Ishikawa (cell line): ENCODE measurements at regions not wholly inside any gene's neighbourhood (a gene's known extent, or its start where the extent isn't known, plus 50 kb on each side); places are given as distances from the start of the nearest gene placed in this dataset.

Source experiments
- CREB1 ChIP-seq: IDR thresholded peaks from 2 replicates; pipeline ENCODE4 v1.6.1; 2012; ENCODE audit warnings: low read depth
- EP300 ChIP-seq: IDR thresholded peaks from 2 replicates; pipeline ENCODE4 v1.6.1; 2012; ENCODE audit warnings: borderline replicate concordance
- FOXM1 ChIP-seq: IDR thresholded peaks from 2 replicates; pipeline ENCODE4 v1.6.1; 2012; ENCODE audit warnings: low read depth, borderline replicate concordance
- MAX ChIP-seq: IDR thresholded peaks from 2 replicates; pipeline ENCODE4 v1.6.1; 2012
- NFIC ChIP-seq: IDR thresholded peaks from 2 replicates; pipeline ENCODE4 v1.6.1; 2012
- REST ChIP-seq: IDR thresholded peaks from 2 replicates; pipeline ENCODE4 v1.6.1; 2012; ENCODE audit warnings: low read depth, mild to moderate bottlenecking
- USF1 ChIP-seq: IDR thresholded peaks from 2 replicates; pipeline ENCODE4 v1.6.1; 2012
- YY1 ChIP-seq: IDR thresholded peaks from 2 replicates; pipeline ENCODE4 v1.6.1; 2012; ENCODE audit warnings: low read depth

- TF ChIP-seq REST (no peak), YY1 (no peak), MAX (no peak), EP300 (no peak), USF1 (no peak), FOXM1 (no peak), NFIC (no peak), CREB1 (no peak)
These were observed 603.3 kb upstream of the IGFBP3 start for GRCh38 chr7:46524350-46524749.
